GM11168 (cell line): ENCODE measurements at regions not wholly inside any gene's neighbourhood (a gene's known extent, or its start where the extent isn't known, plus 50 kb on each side); places are given as distances from the start of the nearest gene placed in this dataset.
"Not testable (repeated sequence)": the region's sequence is repeated elsewhere in the genome, so short reads cannot be mapped to it uniquely, and the experiment has no call there.

Experiments used
- in situ Hi-C: fragments of 300-500 bp; cut with MboI; formaldehyde crosslinking; loops from one replicate; pipeline ENCODE4 v1.12.0; 2022; ENCODE audit warnings: low sequenced_read_pairs; ENCODE audit not compliant: unreplicated experiment

- in situ Hi-C loops: no loop called here
These were observed 72.5 kb downstream of the LHX2 start for GRCh38 chr9:124084087-124084486.

- in situ Hi-C loops: no loop called here
These were observed 75.7 kb downstream of the LHX2 start for GRCh38 chr9:124087226-124087625.

GRCh38 chr9:124088476-124088837 is 76.9 kb downstream of the LHX2 start:
- in situ Hi-C loops: no loop called here

- in situ Hi-C loops: not testable (repeated sequence)
These were observed 78.3 kb downstream of the LHX2 start for GRCh38 chr9:124089631-124090488.

GRCh38 chr9:124098141-124098905 is 86.8 kb downstream of the LHX2 start:
- in situ Hi-C loops: no loop called here

- in situ Hi-C loops: loop anchor here (25.0 kb wide), 1 partner anchor 437 kb away; no protein-coding TSS in a partner anchor
These were observed 88.3 kb downstream of the LHX2 start for GRCh38 chr9:124099860-124100259.

- in situ Hi-C loops: loop anchor here (25.0 kb wide), 1 partner anchor 436 kb away; no protein-coding TSS in a partner anchor
These were observed 89.8 kb downstream of the LHX2 start for GRCh38 chr9:124101215-124101968.

- in situ Hi-C loops: loop anchor here (25.0 kb wide), 1 partner anchor 435 kb away; no protein-coding TSS in a partner anchor
These were observed 90.4 kb downstream of the LHX2 start for GRCh38 chr9:124101969-124102345.

- in situ Hi-C loops: loop anchor here (25.0 kb wide), 1 partner anchor 435 kb away; no protein-coding TSS in a partner anchor
These were observed 90.8 kb downstream of the LHX2 start for GRCh38 chr9:124102363-124102762.

- in situ Hi-C loops: loop anchor here (25.0 kb wide), 1 partner anchor 432 kb away; no protein-coding TSS in a partner anchor
These were observed 93.7 kb downstream of the LHX2 start for GRCh38 chr9:124105266-124105665.

- in situ Hi-C loops: loop anchor here (25.0 kb wide), 1 partner anchor 429 kb away; no protein-coding TSS in a partner anchor
These were observed 96.6 kb downstream of the LHX2 start for GRCh38 chr9:124108216-124108615.

- in situ Hi-C loops: loop anchor here (25.0 kb wide), 1 partner anchor 427 kb away; no protein-coding TSS in a partner anchor
These were observed 98.8 kb downstream of the LHX2 start for GRCh38 chr9:124110307-124110915.

- in situ Hi-C loops: loop anchor here (25.0 kb wide), 1 partner anchor 420 kb away; no protein-coding TSS in a partner anchor
These were observed 105.3 kb downstream of the LHX2 start for GRCh38 chr9:124116683-124117363.

GRCh38 chr9:124118894-124119293 is 107.3 kb downstream of the LHX2 start:
- in situ Hi-C loops: loop anchor here (25.0 kb wide), 1 partner anchor 418 kb away; no protein-coding TSS in a partner anchor

- in situ Hi-C loops: loop anchor here (25.0 kb wide), 1 partner anchor 417 kb away; no protein-coding TSS in a partner anchor
These were observed 108.7 kb downstream of the LHX2 start for GRCh38 chr9:124120272-124120671.

GRCh38 chr9:124121725-124122124 is 110.2 kb downstream of the LHX2 start:
- in situ Hi-C loops: loop anchor here (25.0 kb wide), 1 partner anchor 416 kb away; no protein-coding TSS in a partner anchor

- in situ Hi-C loops: loop anchor here (25.0 kb wide), 1 partner anchor 415 kb away; no protein-coding TSS in a partner anchor
These were observed 110.8 kb downstream of the LHX2 start for GRCh38 chr9:124122321-124122720.

GRCh38 chr9:124122813-124123462 is 111.4 kb downstream of the LHX2 start:
- in situ Hi-C loops: loop anchor here (25.0 kb wide), 1 partner anchor 414 kb away; no protein-coding TSS in a partner anchor
